Pancreas (tissue), 10 donors: ENCODE measurements at regions not wholly inside any gene's neighbourhood (a gene's known extent, or its start where the extent isn't known, plus 50 kb on each side); places are given as distances from the start of the nearest gene placed in this dataset.
"Not testable (repeated sequence)": the region's sequence is repeated elsewhere in the genome, so short reads cannot be mapped to it uniquely, and the experiment has no call there.

ENCODE experiments used
- ATAC-seq, 4 donors: fragments of 200-7000 bp; cut with Tn5 transposase; one replicate each; pipeline versions ENCODE4 v1.8.0 to v1.9.1; 2020; ENCODE audit warnings: mild to moderate bottlenecking in 4 of 4, moderate library complexity in 4 of 4
- DNase-seq, 6 donors: peaks; one replicate each; pipeline ENCODE4 v3.0.0-alpha.2; 2020
- FAIRE-seq: peaks from 2 replicates; lab custom pipeline; 2012; peaks lifted over from hg19 to GRCh38; lab: Jason Lieb, UNC
- H3K27ac ChIP-seq, 4 donors: fragments of 200-600 bp; sonication (generic); 1 replicate in 3 of 4; 2 replicates in 1 of 4; pipeline versions ENCODE4 v1.5.0 to v1.8.0; 2020
- H3K27me3 ChIP-seq, 4 donors: fragments of 200-600 bp; one replicate each; pipeline ENCODE4 v1.8.0; 2021
- H3K36me3 ChIP-seq, 3 donors: fragments of 200-600 bp; sonication (generic) in 1 of 3; one replicate each; pipeline versions ENCODE4 v1.5.0 to v1.8.0; 2020 to 2021
- H3K4me1 ChIP-seq, 3 donors: fragments of 200-600 bp; one replicate each; pipeline ENCODE4 v1.8.0; 2021
- H3K4me3 ChIP-seq, 4 donors: fragments of 200-600 bp; sonication (generic) in 2 of 4; one replicate each; pipeline versions ENCODE4 v1.5.0 to v1.8.0; 2020 to 2021
- H3K9me3 ChIP-seq, 4 donors: fragments of 200-600 bp; one replicate each; pipeline ENCODE4 v1.8.0; 2021
- WGBS, 2 donors: extraction: QIAGEN DNeasy Blood & Tissue Kit; methylation state at CpG; one replicate each; pipeline ENCODE4 v1.1.7; 2013; 5-methylcytosine and 5-hydroxymethylcytosine counted together
- intact Hi-C, 3 donors: fragments of 100-400 bp; cut with DNase I; formaldehyde crosslinking; loops; one replicate each; pipeline versions ENCODE4 v1.11.1 to v1.14.2; 2022
- TF ChIP-seq, protein P1 (sequence below), 4 donors: fragments of 200-600 bp; sonication (generic) in 3 of 4; IDR thresholded peaks; one replicate each; pipeline versions ENCODE4 v1.5.0 to v1.8.0; 2021; ENCODE audit warnings: antibody characterized with exemption in 4 of 4
- donor health status: healthy with polysubstance abuse.
- donor health status: DM: no; HTN: no; CAD: no; lungs with moderate emphysema.
- donor health status: DM: no; HTN: no; CAD: no.
- donor health status: control.
- donor health status: control.
- donor health status: Bipolar disorder and iron deficiency.
- donor health status: DM: yes; HTN: yes; CAD: no.
- donor health status: DM: no; HTN: no; CAD: no.
- donor health status: DM: no; HTN: no; CAD: no.
- donor health status: DM: yes; HTN: yes; CAD: no.

DNA sequence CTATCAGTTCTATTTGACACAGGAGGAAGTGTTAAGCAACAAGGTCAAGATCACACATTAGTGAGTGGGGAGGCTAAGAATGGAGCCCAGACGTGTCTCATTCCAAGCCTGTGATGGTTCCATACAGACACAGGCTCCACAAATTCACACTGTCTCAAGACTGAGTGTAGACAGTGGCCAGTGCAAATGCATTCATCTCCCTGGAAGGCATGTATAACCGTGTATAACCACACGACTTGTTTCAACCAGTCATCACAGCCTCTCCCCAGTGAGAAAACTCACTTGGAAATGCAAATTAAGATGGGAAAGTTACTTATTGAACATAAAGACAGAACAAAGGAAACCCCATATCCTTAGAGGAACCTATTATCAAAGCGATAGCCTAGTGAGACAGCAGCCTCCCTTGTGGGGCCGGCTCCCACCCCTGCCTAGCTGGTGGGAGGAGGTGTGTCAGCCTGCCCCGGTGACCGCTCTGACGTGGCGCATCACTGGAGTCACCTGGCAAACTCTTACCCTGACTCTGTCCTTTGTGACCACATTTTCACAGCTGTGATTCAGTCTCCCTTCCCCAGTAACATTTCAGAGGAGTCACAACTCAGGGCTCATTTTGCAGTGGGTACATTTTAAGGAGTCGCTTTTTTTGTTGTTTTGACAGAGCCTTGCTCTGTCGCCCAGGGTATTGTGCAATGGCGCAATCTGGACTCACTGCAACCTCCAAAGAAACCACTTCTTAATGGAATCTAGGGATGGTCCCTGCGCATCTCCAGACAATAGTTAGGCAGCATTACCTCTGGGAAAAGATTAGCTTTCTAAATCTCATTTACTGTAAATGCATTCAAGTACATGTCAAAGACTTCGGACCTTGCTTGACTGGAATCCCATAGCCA, 126.6 kb upstream of the PARD3 start:
- Histone ChIP-seq H3K36me3 (no peaks in the 10 kb centered on the region), H3K27me3 (no peaks in the 10 kb centered on the region), H3K4me1 (no peaks in the 10 kb centered on the region), H3K9me3 (no peaks in the 10 kb centered on the region), H3K4me3 (no peak overlapping the region), H3K27ac (no peak overlapping the region)
- ATAC-seq = peak in 1 of 4 donors; percentile 34
- TF ChIP-seq, protein P1, sequence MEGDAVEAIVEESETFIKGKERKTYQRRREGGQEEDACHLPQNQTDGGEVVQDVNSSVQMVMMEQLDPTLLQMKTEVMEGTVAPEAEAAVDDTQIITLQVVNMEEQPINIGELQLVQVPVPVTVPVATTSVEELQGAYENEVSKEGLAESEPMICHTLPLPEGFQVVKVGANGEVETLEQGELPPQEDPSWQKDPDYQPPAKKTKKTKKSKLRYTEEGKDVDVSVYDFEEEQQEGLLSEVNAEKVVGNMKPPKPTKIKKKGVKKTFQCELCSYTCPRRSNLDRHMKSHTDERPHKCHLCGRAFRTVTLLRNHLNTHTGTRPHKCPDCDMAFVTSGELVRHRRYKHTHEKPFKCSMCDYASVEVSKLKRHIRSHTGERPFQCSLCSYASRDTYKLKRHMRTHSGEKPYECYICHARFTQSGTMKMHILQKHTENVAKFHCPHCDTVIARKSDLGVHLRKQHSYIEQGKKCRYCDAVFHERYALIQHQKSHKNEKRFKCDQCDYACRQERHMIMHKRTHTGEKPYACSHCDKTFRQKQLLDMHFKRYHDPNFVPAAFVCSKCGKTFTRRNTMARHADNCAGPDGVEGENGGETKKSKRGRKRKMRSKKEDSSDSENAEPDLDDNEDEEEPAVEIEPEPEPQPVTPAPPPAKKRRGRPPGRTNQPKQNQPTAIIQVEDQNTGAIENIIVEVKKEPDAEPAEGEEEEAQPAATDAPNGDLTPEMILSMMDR (IDR thresholded peaks at IDR 0.05) = no peak
- DNase-seq = no peak
- WGBS, 2 donors = 85 to 86% methylated on average over 14 of the region's 14 CpGs
- intact Hi-C loops = no loop called here
- no peak for FAIRE-seq

GRCh38 chr10:34940436-34940835, 125.3 kb upstream of the PARD3 start:
- FAIRE-seq (no peak), DNase-seq (no peak), ATAC-seq (no peak)
- Histone ChIP-seq H3K4me1 (no peaks in the 10 kb centered on the region), H3K36me3 (no peaks in the 10 kb centered on the region), H3K27me3 (no peaks in the 10 kb centered on the region), H3K4me3 (no peak overlapping the region), H3K27ac (no peak overlapping the region), H3K9me3 (no peaks in the 10 kb centered on the region)
- 51 to 53% methylated on average over 8 of the region's 8 CpGs for WGBS, 2 donors
- TF ChIP-seq, protein P1 (IDR thresholded peaks at IDR 0.05) = no peak
- intact Hi-C loops = no loop called here

GRCh38 chr10:34938399-34938670, 123.2 kb upstream of the PARD3 start:
- no peaks in the 10 kb centered on the region for H3K27me3 ChIP-seq
- no peaks in the 10 kb centered on the region for H3K9me3 ChIP-seq
- H3K4me1 ChIP-seq = no peaks in the 10 kb centered on the region
- H3K36me3 ChIP-seq = no peaks in the 10 kb centered on the region
- H3K4me3 ChIP-seq = no peak overlapping the region
- intact Hi-C loops = no loop called here
- ATAC-seq (no peak), FAIRE-seq (no peak), DNase-seq (no peak)
- TF ChIP-seq, protein P1 (IDR thresholded peaks at IDR 0.05) = no peak
- H3K27ac ChIP-seq = no peak overlapping the region
- WGBS, 2 donors = 91 to 96% methylated on average over 6 of the region's 6 CpGs

DNA sequence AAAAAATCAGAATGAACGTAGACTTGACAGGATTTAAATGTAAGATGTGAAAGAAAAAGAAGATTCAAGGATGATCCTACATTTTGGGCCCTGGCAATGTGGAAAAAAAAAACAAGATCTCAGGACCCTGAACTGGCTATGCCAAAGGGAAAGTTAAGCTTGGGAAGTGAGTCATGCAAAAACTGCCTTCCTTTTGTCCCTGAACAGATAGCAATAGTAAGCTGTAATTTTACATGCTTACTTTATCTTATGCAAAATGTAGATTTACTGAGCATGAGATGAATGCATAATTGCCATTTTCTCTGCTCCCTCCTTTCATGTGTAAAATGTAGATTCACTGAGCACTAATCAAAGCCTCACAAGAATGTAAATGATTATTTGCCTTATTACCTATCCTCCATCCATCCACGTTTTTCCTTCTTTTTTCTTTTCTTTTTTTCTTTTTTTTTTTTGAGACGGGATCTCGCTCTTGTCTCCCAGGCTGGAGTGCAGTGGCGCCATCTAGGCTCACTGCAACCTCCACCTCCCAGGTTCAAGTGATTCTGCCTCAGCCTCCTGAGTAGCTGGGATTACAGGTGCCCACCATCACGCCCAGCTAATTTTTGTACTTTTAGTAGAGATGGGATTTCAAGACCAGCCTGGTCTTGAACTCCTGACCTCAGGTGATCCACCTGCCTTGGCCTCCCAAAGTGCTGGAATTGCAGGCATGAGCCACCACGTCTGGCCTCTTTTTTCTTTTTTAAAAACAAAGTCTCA, 122.7 kb upstream of the PARD3 start:
- H3K36me3 ChIP-seq, FAIRE-seq, H3K4me3 ChIP-seq, H3K27me3 ChIP-seq, DNase-seq, H3K9me3 ChIP-seq, H3K4me1 ChIP-seq, H3K27ac ChIP-seq, intact Hi-C loops, ATAC-seq: not testable (repeated sequence)
- TF ChIP-seq, protein P1 (IDR thresholded peaks at IDR 0.05) = peak in 1 of 4 donors; percentile 19
- WGBS, 2 donors = 53 to 63% methylated on average over 7 of the region's 7 CpGs

- TF ChIP-seq, protein P1 (IDR thresholded peaks at IDR 0.05) = no peak
- WGBS, 2 donors = 83 to 85% methylated on average over 6 of the region's 6 CpGs
- Histone ChIP-seq H3K36me3 (no peaks in the 10 kb centered on the region), H3K4me3 (no peak overlapping the region), H3K9me3 (no peaks in the 10 kb centered on the region), H3K4me1 (no peaks in the 10 kb centered on the region), H3K27me3 (no peaks in the 10 kb centered on the region), H3K27ac (no peak overlapping the region)
- DNase-seq (no peak), FAIRE-seq (no peak), ATAC-seq (no peak)
- intact Hi-C loops = no loop called here
Measured at GRCh38 chr10:34936061-34936460, 121.0 kb upstream of the PARD3 start.
